Gastroesophageal sphincter (tissue), 4 donors: ENCODE measurements at regions not wholly inside any gene's neighbourhood (a gene's known extent, or its start where the extent isn't known, plus 50 kb on each side); places are given as distances from the start of the nearest gene placed in this dataset.

ENCODE experiments used
- ATAC-seq: fragments of 150-250 bp; one replicate; pipeline ENCODE4 v1.9.1; 2016; ENCODE audit warnings: mild to moderate bottlenecking, moderate library complexity
- H3K27ac ChIP-seq, 4 donors: fragments of 200-600 bp; sonication (generic) in 3 of 4; 1 replicate in 3 of 4; 2 replicates in 1 of 4; pipeline ENCODE4 v1.5.1; 2016 to 2019
- H3K27me3 ChIP-seq: fragments of 200-600 bp; sonication (generic); one replicate; pipeline ENCODE4 v1.5.1; 2019
- H3K36me3 ChIP-seq, 2 donors: fragments of 200-600 bp; sonication (generic); one replicate each; pipeline ENCODE4 v1.5.1; 2019; ENCODE audit warnings: control low read depth in 1 of 2
- H3K4me1 ChIP-seq, 3 donors: fragments of 200-600 bp; sonication (generic); 1 replicate in 2 of 3; 2 replicates in 1 of 3; pipeline ENCODE4 v1.5.1; 2016 to 2019; ENCODE audit warnings: control low read depth in 2 of 3
- H3K4me3 ChIP-seq, 2 donors: fragments of 200-600 bp; sonication (generic); one replicate each; pipeline ENCODE4 v1.5.1; 2019; ENCODE audit warnings: mild to moderate bottlenecking in 1 of 2, moderate library complexity in 1 of 2
- H3K9me3 ChIP-seq, 3 donors: fragments of 200-600 bp; sonication (generic); one replicate each; pipeline ENCODE4 v1.5.1; 2017 to 2019; ENCODE audit warnings: control low read depth in 2 of 3
- CTCF ChIP-seq, 4 experiments: fragments of 200-600 bp in 2 of 4; fragments of 450-650 bp in 2 of 4; sonication (generic) in 1 of 4; IDR thresholded peaks; one replicate each; pipeline ENCODE4 v1.5.1; 2017 to 2019; ENCODE audit warnings: antibody characterized with exemption in 4 of 4, mild to moderate bottlenecking in 2 of 4, moderate library complexity in 2 of 4
- EP300 ChIP-seq: sonication (generic); formaldehyde crosslinking; IDR thresholded peaks from one replicate; pipeline ENCODE4 v1.6.1; 2017; ENCODE audit warnings: antibody characterized with exemption, mild to moderate bottlenecking
- POLR2A ChIP-seq, 2 donors: fragments of 450-650 bp; IDR thresholded peaks; one replicate each; pipeline ENCODE4 v1.6.1; 2017; ENCODE audit warnings: antibody characterized with exemption in 2 of 2, mild to moderate bottlenecking in 2 of 2, moderate library complexity in 1 of 2
- POLR2AphosphoS5 ChIP-seq: sonication (generic); formaldehyde crosslinking; IDR thresholded peaks from one replicate; pipeline ENCODE4 v1.6.1; 2017; ENCODE audit warnings: antibody characterized with exemption
- WGBS, 2 donors: methylation state at CpG; one replicate each; pipeline ENCODE4 v1.1.5; 2018; ENCODE audit warnings: low coverage in 1 of 2; 5-methylcytosine and 5-hydroxymethylcytosine counted together

GRCh38 chr4:57448452-57448851, 338.3 kb upstream of the IGFBP7 start:
- no peak for ATAC-seq
- Histone ChIP-seq H3K27ac (no peak overlapping the region), H3K4me3 (no peak overlapping the region), H3K4me1 (peaks cover 0 to 30% (median 4%) of the 10 kb centered on the region in 3 donors), H3K36me3 (no peaks in the 10 kb centered on the region), H3K27me3 (no peaks in the 10 kb centered on the region), H3K9me3 (peaks cover 0 to 21% (median 0%) of the 10 kb centered on the region in 3 donors)
- 71 to 91% methylated on average over 4 of the region's 4 CpGs for WGBS, 2 donors
- TF ChIP-seq POLR2A (IDR thresholded peaks at IDR 0.05): no peak
- TF ChIP-seq CTCF (IDR thresholded peaks at IDR 0.05): no peak
- TF ChIP-seq EP300: no peak
- no peak for TF ChIP-seq POLR2AphosphoS5

GRCh38 chr4:57446266-57446665, 336.1 kb upstream of the IGFBP7 start:
- H3K4me3 ChIP-seq: no peak overlapping the region
- whole genome bisulfite sequencing, 2 donors: 60 to 76% methylated on average over 2 to 3 of the region's 3 CpGs
- TF ChIP-seq POLR2A (IDR thresholded peaks at IDR 0.05) (no peak), POLR2AphosphoS5 (no peak), EP300 (no peak), CTCF (IDR thresholded peaks at IDR 0.05) (no peak)
- no peaks in the 10 kb centered on the region for H3K36me3 ChIP-seq
- H3K9me3 ChIP-seq: peaks cover 0 to 7% (median 0%) of the 10 kb centered on the region in 3 donors
- peaks cover 0 to 44% (median 4%) of the 10 kb centered on the region in 3 donors for H3K4me1 ChIP-seq
- H3K27ac ChIP-seq: no peak overlapping the region
- ATAC-seq: no peak
- no peaks in the 10 kb centered on the region for H3K27me3 ChIP-seq

- no peaks in the 10 kb centered on the region for H3K27me3 ChIP-seq
- TF ChIP-seq POLR2AphosphoS5: no peak
- TF ChIP-seq EP300: no peak
- no peak for TF ChIP-seq POLR2A (IDR thresholded peaks at IDR 0.05)
- TF ChIP-seq CTCF (IDR thresholded peaks at IDR 0.05): no peak
Measured at GRCh38 chr4:57445686-57446085, 335.5 kb upstream of the IGFBP7 start.

GRCh38 chr4:57444671-57445070, 334.5 kb upstream of the IGFBP7 start:
- Histone ChIP-seq H3K9me3 (no peaks in the 10 kb centered on the region), H3K4me3 (no peak overlapping the region), H3K27ac (no peak overlapping the region), H3K36me3 (no peaks in the 10 kb centered on the region), H3K27me3 (no peaks in the 10 kb centered on the region), H3K4me1 (peaks cover 0 to 44% (median 4%) of the 10 kb centered on the region in 3 donors)
- no peak for TF ChIP-seq EP300
- no peak for ATAC-seq
- 62 to 71% methylated on average over 4 of the region's 4 CpGs for WGBS, 2 donors

More at GRCh38 chr4:57445686-57446085, 335.5 kb upstream of the IGFBP7 start:
- H3K4me3 ChIP-seq: no peak overlapping the region
- H3K9me3 ChIP-seq: peaks cover 0 to 6% (median 0%) of the 10 kb centered on the region in 3 donors
- no peak overlapping the region for H3K27ac ChIP-seq
- peaks cover 0 to 44% (median 4%) of the 10 kb centered on the region in 3 donors for H3K4me1 ChIP-seq
- ATAC-seq: no peak
- H3K36me3 ChIP-seq: no peaks in the 10 kb centered on the region

- no peak for ATAC-seq
- Histone ChIP-seq H3K27ac (peak overlapping the region in 2 of 4 donors; percentile 49 to 72), H3K27me3 (no peaks in the 10 kb centered on the region), H3K9me3 (no peaks in the 10 kb centered on the region), H3K36me3 (no peaks in the 10 kb centered on the region), H3K4me1 (peaks cover 0 to 44% (median 4%) of the 10 kb centered on the region in 3 donors), H3K4me3 (no peak overlapping the region)
- WGBS, 2 donors: 52 to 65% methylated on average over 2 of the region's 2 CpGs
- no peak for TF ChIP-seq POLR2A (IDR thresholded peaks at IDR 0.05)
- TF ChIP-seq CTCF (IDR thresholded peaks at IDR 0.05): no peak
- no peak for TF ChIP-seq POLR2AphosphoS5
Measured at GRCh38 chr4:57443787-57444186, 333.6 kb upstream of the IGFBP7 start.
